GM19468 (cell line): ENCODE measurements at regions not wholly inside any gene's neighbourhood (a gene's known extent, or its start where the extent isn't known, plus 50 kb on each side); places are given as distances from the start of the nearest gene placed in this dataset.
"Not testable (repeated sequence)": the region's sequence is repeated elsewhere in the genome, so short reads cannot be mapped to it uniquely, and the experiment has no call there.

Experiments
- ATAC-seq: cut with Tn5 transposase; IDR thresholded peaks from one replicate; pipeline ENCODE4 v1.9.1; 2021; ENCODE audit warnings: mild to moderate bottlenecking, moderate library complexity, moderate number of reproducible peaks; ENCODE audit not compliant: unreplicated experiment; ENCODE audit errors: extremely low read depth

GRCh38 chr6:6857528-6857927 is 250.2 kb upstream of the RREB1 start:
- no peak for ATAC-seq

- no peak for ATAC-seq
Measured at GRCh38 chr6:6858533-6858982, 249.2 kb upstream of the RREB1 start.

- no peak for ATAC-seq
Measured at GRCh38 chr6:6859105-6859504, 248.7 kb upstream of the RREB1 start.

- no peak for ATAC-seq
Measured at GRCh38 chr6:6859722-6860121, 248.0 kb upstream of the RREB1 start.

GRCh38 chr6:6860863-6861262 is 246.9 kb upstream of the RREB1 start:
- no peak for ATAC-seq

GRCh38 chr6:6861351-6861894 is 246.3 kb upstream of the RREB1 start:
- no peak for ATAC-seq

- no peak for ATAC-seq
Measured at GRCh38 chr6:6861995-6862394, 245.8 kb upstream of the RREB1 start.

DNA sequence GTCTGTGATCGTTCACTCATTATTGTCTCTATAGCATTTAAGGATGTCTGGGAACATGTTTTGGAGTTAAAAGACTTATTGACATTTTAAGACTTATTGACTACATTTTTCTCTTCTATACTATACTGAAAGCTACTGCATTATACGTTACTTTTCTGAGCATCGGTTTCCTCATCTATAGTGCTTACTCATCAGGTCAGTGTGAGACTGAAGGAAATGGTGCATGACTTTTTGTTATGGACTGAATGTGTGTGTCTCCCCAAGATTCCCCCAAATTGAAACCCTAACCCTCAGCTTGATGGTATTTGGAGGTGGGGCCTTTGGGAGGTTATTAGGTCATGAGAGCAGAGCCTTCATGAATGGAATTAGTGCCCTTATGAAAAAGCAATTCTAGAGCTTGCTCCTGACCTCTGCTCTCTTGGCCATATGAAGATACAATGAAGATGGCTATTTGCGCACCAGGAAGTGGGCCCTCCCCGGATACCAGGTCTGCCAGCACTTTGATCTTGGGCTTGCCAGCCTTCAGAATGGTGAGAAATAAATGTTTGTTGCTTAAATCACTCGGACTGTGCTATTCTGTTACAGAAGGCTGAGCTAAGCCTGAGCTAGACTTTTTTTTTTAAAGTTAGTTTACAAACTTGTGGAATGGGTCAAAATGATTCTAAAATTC is 243.7 kb upstream of the RREB1 start:
- no peak for ATAC-seq

DNA sequence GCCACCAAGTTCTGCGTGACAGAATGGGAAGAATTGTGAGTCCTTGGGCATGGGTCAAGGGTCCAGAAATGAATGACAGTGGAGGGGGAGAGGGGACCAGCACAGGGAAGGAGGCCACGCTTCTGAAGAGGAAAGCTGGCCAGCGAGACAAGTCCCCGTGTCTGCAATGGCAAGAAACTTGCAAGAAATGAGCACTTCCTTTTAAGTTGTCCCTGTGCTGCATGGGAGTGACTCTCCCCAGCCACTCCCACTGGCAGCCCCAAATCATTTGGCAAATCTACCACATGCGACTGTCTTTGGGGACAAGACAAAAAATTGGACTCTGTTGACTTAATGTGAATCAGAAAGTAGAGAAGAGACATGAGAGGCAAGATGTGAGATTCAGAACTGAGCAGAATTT is 242.2 kb upstream of the RREB1 start:
- no peak for ATAC-seq

GRCh38 chr6:6866656-6867403 is 240.9 kb upstream of the RREB1 start:
- ATAC-seq, result no peak

GRCh38 chr6:6867404-6867799 is 240.4 kb upstream of the RREB1 start:
- no peak for ATAC-seq

DNA sequence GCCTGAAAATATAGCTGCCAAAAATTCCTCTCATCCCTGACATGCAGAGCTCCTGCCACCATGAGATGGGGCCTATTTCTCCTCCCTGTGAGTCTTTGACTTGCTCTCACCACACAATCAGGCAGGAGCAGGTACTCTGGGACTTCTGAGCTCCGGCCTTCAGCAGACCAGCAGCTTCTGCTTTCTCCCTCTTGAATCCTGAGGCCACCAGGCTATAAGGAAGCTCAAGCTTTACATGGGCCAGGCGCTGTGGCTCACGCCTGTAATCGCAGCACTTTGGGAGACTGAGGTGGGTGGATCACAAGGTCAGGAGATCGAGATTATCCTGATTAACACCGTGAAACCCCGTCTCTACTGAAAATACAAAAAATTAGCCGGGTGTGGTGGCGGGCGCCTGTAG is 238.7 kb upstream of the RREB1 start:
- ATAC-seq, result no peak

DNA sequence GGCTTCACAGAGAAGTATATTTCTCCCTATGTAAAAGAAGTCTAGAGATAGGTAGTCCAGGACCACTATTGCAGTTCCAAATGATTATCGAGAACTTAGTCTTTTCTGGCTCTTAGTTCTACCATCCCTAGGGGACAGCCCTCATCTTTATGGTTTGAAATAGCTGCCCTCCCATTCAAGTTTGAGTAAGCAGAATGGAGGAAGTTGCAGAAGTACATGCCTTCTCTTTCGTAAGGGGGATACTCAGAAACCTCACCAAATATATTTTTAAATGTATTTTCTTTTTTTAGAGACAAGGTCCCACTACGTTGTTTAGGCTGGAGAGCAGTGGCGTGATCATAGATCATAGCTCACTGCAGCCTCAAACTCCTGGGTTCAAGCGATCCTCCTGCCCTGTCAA is 236.8 kb upstream of the RREB1 start:
- no peak for ATAC-seq

GRCh38 chr6:6872459-6873344 is 235.1 kb upstream of the RREB1 start:
- no peak for ATAC-seq

DNA sequence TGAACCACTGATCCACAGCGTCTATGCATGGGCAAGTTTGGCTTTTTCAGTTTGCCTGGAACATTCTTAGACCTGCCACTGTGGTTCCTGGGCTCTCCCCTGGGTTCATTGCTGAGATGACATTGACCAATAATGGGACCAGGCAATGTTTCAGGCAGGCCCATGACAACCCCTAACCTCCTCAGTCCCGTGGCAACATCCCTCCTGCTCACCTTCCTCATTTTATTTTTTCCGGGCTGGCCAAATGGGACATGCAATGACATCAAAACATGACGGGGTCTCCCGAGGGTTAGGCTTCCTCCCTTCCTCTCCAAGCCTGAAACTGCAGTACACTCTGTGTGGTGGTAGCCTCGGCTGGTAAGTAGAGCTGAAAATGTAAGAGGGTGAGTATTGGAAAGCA is 234.0 kb upstream of the RREB1 start:
- no peak for ATAC-seq

DNA sequence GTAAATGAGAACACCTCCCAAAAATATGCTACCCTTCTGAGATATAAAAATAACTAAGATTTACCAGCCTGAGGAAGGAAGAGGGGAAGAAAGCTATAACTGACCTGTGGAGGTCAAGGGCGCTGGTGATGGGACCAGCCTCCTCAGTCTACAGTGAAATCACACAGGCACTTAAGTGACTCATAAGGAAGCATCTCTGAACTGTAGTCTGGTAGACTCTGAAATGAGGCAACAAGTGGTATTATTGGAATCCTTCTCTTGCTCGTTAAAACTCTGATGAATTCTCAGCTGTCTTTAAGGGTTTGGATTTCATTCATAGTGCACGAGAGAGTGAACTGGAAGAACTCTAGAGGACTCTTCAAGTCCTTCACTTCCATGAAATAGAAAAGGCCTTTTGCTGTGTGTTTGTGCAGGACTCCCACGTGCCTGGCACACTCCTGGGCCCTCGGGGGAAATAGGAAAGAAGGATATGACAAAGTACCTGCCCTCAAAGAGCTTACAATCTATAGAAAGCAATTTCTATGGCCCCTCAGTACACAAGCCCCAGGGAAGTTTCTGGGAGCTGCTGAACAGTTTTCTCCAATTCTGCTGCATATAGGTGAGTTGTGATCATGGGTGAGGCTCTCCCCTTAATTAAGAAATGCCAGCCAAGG is 231.8 kb upstream of the RREB1 start:
- ATAC-seq, result no peak

- not testable (repeated sequence) for ATAC-seq
Measured at GRCh38 chr6:6877792-6878191, 230.0 kb upstream of the RREB1 start.

- ATAC-seq, result no peak
Measured at GRCh38 chr6:6878887-6879585, 228.7 kb upstream of the RREB1 start.

- ATAC-seq, result not testable (repeated sequence)
Measured at GRCh38 chr6:6879586-6879974, 228.2 kb upstream of the RREB1 start.
